Loucy (cell line): ENCODE measurements at regions not wholly inside any gene's neighbourhood (a gene's known extent, or its start where the extent isn't known, plus 50 kb on each side); places are given as distances from the start of the nearest gene placed in this dataset.

Source experiments
- CTCF ChIP-seq: fragments of 200-600 bp; sonication (generic); conservative IDR thresholded peaks from 2 replicates; pipeline ENCODE4 v1.5.1; 2014; ENCODE audit warnings: mild to moderate bottlenecking, antibody characterized with exemption, low read length
- EZH2phosphoT487 ChIP-seq: fragments of 200-600 bp; IDR thresholded peaks from 2 replicates; pipeline ENCODE4 v1.6.1; 2018; ENCODE audit warnings: antibody characterized with exemption, mild to moderate bottlenecking, moderate library complexity, borderline replicate concordance

- TF ChIP-seq CTCF (no peak), EZH2phosphoT487 (no peak)
Observed at GRCh38 chr5:166279828-166280227, 2011.6 kb upstream of the WWC1 start.
